OCI-LY1 (cell line): ENCODE measurements at regions not wholly inside any gene's neighbourhood (a gene's known extent, or its start where the extent isn't known, plus 50 kb on each side); places are given as distances from the start of the nearest gene placed in this dataset.

ENCODE experiments used
- H2AFZ ChIP-seq: fragments of 200-600 bp; sonication (generic), shearing (Covaris generic); 2 replicates; pipeline ENCODE4 v1.6.0; 2014; ENCODE audit warnings: antibody characterized with exemption, mild to moderate bottlenecking, low read length
- H3F3A ChIP-seq: fragments of 200-600 bp; sonication (generic), shearing (Covaris generic); 2 replicates; pipeline ENCODE4 v1.6.0; 2014; ENCODE audit warnings: mild to moderate bottlenecking, antibody characterized with exemption, low read length, moderate library complexity; ENCODE audit not compliant: insufficient read depth
- H3K27ac ChIP-seq: fragments of 200-600 bp; sonication (generic); 2 replicates; pipeline ENCODE4 v1.5.1; 2014; ENCODE audit warnings: low read length, mixed run types, mild to moderate bottlenecking, low read depth; ENCODE audit not compliant: poor library complexity, severe bottlenecking
- H3K27me3 ChIP-seq: fragments of 200-600 bp; sonication (generic); 2 replicates; pipeline ENCODE4 v1.6.0; 2014; ENCODE audit warnings: antibody characterized with exemption, mild to moderate bottlenecking, low read length, moderate library complexity; ENCODE audit not compliant: insufficient read depth
- H3K36me3 ChIP-seq: fragments of 200-600 bp; sonication (generic); 2 replicates; pipeline ENCODE4 v1.6.1; 2014; ENCODE audit warnings: mild to moderate bottlenecking, antibody characterized with exemption, low read length, moderate library complexity, mixed read lengths; ENCODE audit not compliant: insufficient read depth
- H3K4me1 ChIP-seq: fragments of 200-600 bp; sonication (generic); 2 replicates; pipeline ENCODE4 v1.5.1; 2014; ENCODE audit warnings: mild to moderate bottlenecking, low read length, moderate library complexity; ENCODE audit not compliant: insufficient read depth, severe bottlenecking
- H3K4me2 ChIP-seq: fragments of 200-600 bp; sonication (generic), shearing (Covaris generic); 2 replicates; pipeline ENCODE4 v1.6.1; 2014; ENCODE audit warnings: low read length
- H3K4me3 ChIP-seq: fragments of 200-600 bp; sonication (generic); 2 replicates; pipeline ENCODE4 v1.5.1; 2014; ENCODE audit warnings: low read length, low read depth, mild to moderate bottlenecking, mixed read lengths; ENCODE audit not compliant: poor library complexity, severe bottlenecking
- H3K79me2 ChIP-seq: fragments of 200-600 bp; shearing (Covaris generic); 2 replicates; pipeline ENCODE4 v1.6.1; 2016; ENCODE audit warnings: mixed run types, low read length, mixed read lengths; ENCODE audit not compliant: insufficient read depth
- H3K9ac ChIP-seq: fragments of 200-600 bp; sonication (generic), shearing (Covaris generic); 2 replicates; pipeline ENCODE4 v1.6.1; 2014; ENCODE audit warnings: mild to moderate bottlenecking, low read length, mixed read lengths
- H3K9me2 ChIP-seq: fragments of 200-600 bp; sonication (generic), shearing (Covaris generic); 2 replicates; pipeline ENCODE4 v1.6.1; 2014; ENCODE audit warnings: low read depth, mild to moderate bottlenecking, low read length, mixed read lengths
- H3K9me3 ChIP-seq: fragments of 200-600 bp; shearing (Covaris generic); 2 replicates; pipeline ENCODE4 v1.6.1; 2014; ENCODE audit warnings: low read length, mixed read lengths
- H4K20me1 ChIP-seq: fragments of 200-600 bp; sonication (generic), shearing (Covaris generic); 2 replicates; pipeline ENCODE4 v1.6.0; 2016; ENCODE audit warnings: mild to moderate bottlenecking, low read length; ENCODE audit not compliant: insufficient read depth
- EZH2 ChIP-seq: fragments of 200-600 bp; sonication (generic), shearing (Covaris generic); IDR thresholded peaks from 2 replicates; pipeline ENCODE4 v1.8.0; 2017; ENCODE audit warnings: borderline replicate concordance, mixed run types, mild to moderate bottlenecking, antibody characterized with exemption, low read length, moderate library complexity, mixed read lengths
- TF ChIP-seq, protein P1 (sequence below): fragments of 200-600 bp; sonication (generic), shearing (Covaris generic); IDR thresholded peaks from 2 replicates; pipeline ENCODE4 v1.5.1; 2017; ENCODE audit warnings: mild to moderate bottlenecking, antibody characterized with exemption, low read length, moderate library complexity, mixed read lengths

- Histone ChIP-seq H3K36me3 (no peaks in the 10 kb centered on the region), H3K4me2 (no peak overlapping the region), H3K27me3 (no peaks in the 10 kb centered on the region), H2AFZ (no peak overlapping the region), H4K20me1 (no peaks in the 10 kb centered on the region), H3K79me2 (no peaks in the 10 kb centered on the region), H3F3A (no peaks in the 10 kb centered on the region), H3K9me2 (no peaks in the 10 kb centered on the region), H3K27ac (no peak overlapping the region), H3K9me3 (no peaks in the 10 kb centered on the region), H3K9ac (no peak overlapping the region), H3K4me3 (no peak overlapping the region), H3K4me1 (no peaks in the 10 kb centered on the region)
- TF ChIP-seq EZH2 = no peak
- TF ChIP-seq, protein P1, sequence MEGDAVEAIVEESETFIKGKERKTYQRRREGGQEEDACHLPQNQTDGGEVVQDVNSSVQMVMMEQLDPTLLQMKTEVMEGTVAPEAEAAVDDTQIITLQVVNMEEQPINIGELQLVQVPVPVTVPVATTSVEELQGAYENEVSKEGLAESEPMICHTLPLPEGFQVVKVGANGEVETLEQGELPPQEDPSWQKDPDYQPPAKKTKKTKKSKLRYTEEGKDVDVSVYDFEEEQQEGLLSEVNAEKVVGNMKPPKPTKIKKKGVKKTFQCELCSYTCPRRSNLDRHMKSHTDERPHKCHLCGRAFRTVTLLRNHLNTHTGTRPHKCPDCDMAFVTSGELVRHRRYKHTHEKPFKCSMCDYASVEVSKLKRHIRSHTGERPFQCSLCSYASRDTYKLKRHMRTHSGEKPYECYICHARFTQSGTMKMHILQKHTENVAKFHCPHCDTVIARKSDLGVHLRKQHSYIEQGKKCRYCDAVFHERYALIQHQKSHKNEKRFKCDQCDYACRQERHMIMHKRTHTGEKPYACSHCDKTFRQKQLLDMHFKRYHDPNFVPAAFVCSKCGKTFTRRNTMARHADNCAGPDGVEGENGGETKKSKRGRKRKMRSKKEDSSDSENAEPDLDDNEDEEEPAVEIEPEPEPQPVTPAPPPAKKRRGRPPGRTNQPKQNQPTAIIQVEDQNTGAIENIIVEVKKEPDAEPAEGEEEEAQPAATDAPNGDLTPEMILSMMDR = no peak
These were observed 62.7 kb upstream of the NT5C1B start for GRCh38 chr2:18651842-18652774.

DNA sequence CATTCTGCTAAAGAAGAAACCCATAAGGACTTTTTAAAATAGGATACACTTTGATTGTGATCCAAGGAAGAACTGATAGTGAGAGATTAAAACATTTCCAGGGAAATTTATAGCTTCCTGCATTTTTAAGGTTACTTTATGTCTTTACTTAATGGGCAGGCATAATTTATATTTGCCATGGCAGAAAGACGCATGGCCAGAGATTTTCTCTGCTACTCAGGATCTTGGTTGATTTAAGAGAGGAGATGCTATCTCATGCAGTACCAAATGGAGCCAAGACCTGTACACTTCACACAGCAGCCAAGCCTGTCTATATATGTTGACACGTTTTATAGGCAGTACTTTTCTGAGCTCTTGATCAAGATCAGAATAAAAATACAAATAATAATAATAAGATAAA is 60.9 kb upstream of the NT5C1B start:
- no peaks in the 10 kb centered on the region for H3K9me2 ChIP-seq
- no peaks in the 10 kb centered on the region for H3F3A ChIP-seq

GRCh38 chr2:18649502-18650135 is 60.2 kb upstream of the NT5C1B start:
- no peak overlapping the region for H3K4me2 ChIP-seq
- H3K9me3 ChIP-seq = no peaks in the 10 kb centered on the region
- H3K27ac ChIP-seq = no peak overlapping the region
- no peaks in the 10 kb centered on the region for H3K79me2 ChIP-seq
- H3K9ac ChIP-seq = no peak overlapping the region
- H2AFZ ChIP-seq = no peak overlapping the region
- no peaks in the 10 kb centered on the region for H3K36me3 ChIP-seq
- no peaks in the 10 kb centered on the region for H4K20me1 ChIP-seq
- H3F3A ChIP-seq = no peaks in the 10 kb centered on the region
- no peaks in the 10 kb centered on the region for H3K4me1 ChIP-seq
- no peaks in the 10 kb centered on the region for H3K27me3 ChIP-seq
- no peaks in the 10 kb centered on the region for H3K9me2 ChIP-seq
- no peak for TF ChIP-seq EZH2
- TF ChIP-seq, protein P1 = no peak
- no peak overlapping the region for H3K4me3 ChIP-seq

More for the DNA sequence above, 60.9 kb upstream of the NT5C1B start:
- no peaks in the 10 kb centered on the region for H3K9me3 ChIP-seq
- H3K9ac ChIP-seq = no peak overlapping the region
- H2AFZ ChIP-seq = no peak overlapping the region
- no peaks in the 10 kb centered on the region for H3K79me2 ChIP-seq
- H3K4me1 ChIP-seq = no peaks in the 10 kb centered on the region
- TF ChIP-seq EZH2 = no peak
- TF ChIP-seq, protein P1 = no peak
- H3K36me3 ChIP-seq = no peaks in the 10 kb centered on the region
- no peak overlapping the region for H3K27ac ChIP-seq
- no peak overlapping the region for H3K4me2 ChIP-seq
- no peak overlapping the region for H3K4me3 ChIP-seq
- H3K27me3 ChIP-seq = no peaks in the 10 kb centered on the region
- no peaks in the 10 kb centered on the region for H4K20me1 ChIP-seq
